Testis (tissue), 2 donors: ENCODE measurements at regions not wholly inside any gene's neighbourhood (a gene's known extent, or its start where the extent isn't known, plus 50 kb on each side); places are given as distances from the start of the nearest gene placed in this dataset.

ENCODE experiments used
- DNase-seq: peaks from one replicate; pipeline ENCODE4 v3.0.0-alpha.2; 2019
- H3K27ac ChIP-seq, 2 donors: fragments of 200-600 bp; sonication (generic); one replicate each; pipeline ENCODE4 v1.5.1; 2019
- H3K27me3 ChIP-seq: fragments of 200-600 bp; sonication (generic); one replicate; pipeline ENCODE4 v1.5.1; 2019
- H3K36me3 ChIP-seq: fragments of 200-600 bp; sonication (generic); one replicate; pipeline ENCODE4 v1.5.1; 2017; ENCODE audit warnings: low read depth; ENCODE audit errors: missing control alignments
- H3K4me1 ChIP-seq: fragments of 200-600 bp; sonication (generic); one replicate; pipeline ENCODE4 v1.5.1; 2019
- H3K4me3 ChIP-seq, 2 donors: fragments of 200-600 bp; sonication (generic); one replicate each; pipeline ENCODE4 v1.5.1; 2017 to 2019
- H3K9me3 ChIP-seq: fragments of 200-600 bp; sonication (generic); one replicate; pipeline ENCODE4 v1.5.1; 2017
- CTCF ChIP-seq, 3 experiments: fragments of 450-650 bp in 2 of 3; fragments of 200-600 bp in 1 of 3; sonication (generic) in 1 of 3; IDR thresholded peaks; one replicate each; pipeline ENCODE4 v1.5.1; 2016 to 2019; ENCODE audit warnings: antibody characterized with exemption in 3 of 3, mild to moderate bottlenecking in 2 of 3, moderate library complexity in 1 of 3
- POLR2A ChIP-seq: fragments of 450-650 bp; IDR thresholded peaks from one replicate; pipeline ENCODE4 v1.6.1; 2017; ENCODE audit warnings: antibody characterized with exemption, mild to moderate bottlenecking, moderate library complexity
- WGBS, 2 donors: methylation state at CpG; one replicate each; pipeline ENCODE4 v1.1.5; 2018; 5-methylcytosine and 5-hydroxymethylcytosine counted together
- intact Hi-C: fragments of 100-400 bp; cut with DNase I; formaldehyde crosslinking; loops from one replicate; pipeline ENCODE4 v1.15.1; 2023; ENCODE audit warnings: low total_unique reads

GRCh38 chr18:30486856-30487255 is 555.7 kb downstream of the DSC3 start:
- Histone ChIP-seq H3K9me3 (no peaks in the 10 kb centered on the region), H3K36me3 (no peaks in the 10 kb centered on the region), H3K27me3 (no peaks in the 10 kb centered on the region), H3K4me3 (no peak overlapping the region), H3K4me1 (no peaks in the 10 kb centered on the region), H3K27ac (no peak overlapping the region)
- intact Hi-C loops: no loop called here
- 69 to 72% methylated on average over 1 of the region's 1 CpG for WGBS, 2 donors
- no peak for DNase-seq
- TF ChIP-seq POLR2A (no peak), CTCF (IDR thresholded peaks at IDR 0.05) (no peak)

GRCh38 chr18:30485078-30485477 is 557.5 kb downstream of the DSC3 start:
- H3K27me3 ChIP-seq: no peaks in the 10 kb centered on the region
- H3K9me3 ChIP-seq: no peaks in the 10 kb centered on the region
- no peak for TF ChIP-seq POLR2A
- no peak for TF ChIP-seq CTCF (IDR thresholded peaks at IDR 0.05)
- no peak for DNase-seq
- H3K4me1 ChIP-seq: no peaks in the 10 kb centered on the region
- no peaks in the 10 kb centered on the region for H3K36me3 ChIP-seq
- 66 to 85% methylated on average over 2 of the region's 2 CpGs for WGBS, 2 donors
- H3K4me3 ChIP-seq: no peak overlapping the region
- intact Hi-C loops: no loop called here
- no peak overlapping the region for H3K27ac ChIP-seq

GRCh38 chr18:30481871-30482270 is 560.7 kb downstream of the DSC3 start:
- Histone ChIP-seq H3K9me3 (no peaks in the 10 kb centered on the region), H3K27ac (no peak overlapping the region), H3K36me3 (no peaks in the 10 kb centered on the region), H3K4me3 (no peak overlapping the region), H3K4me1 (no peaks in the 10 kb centered on the region), H3K27me3 (no peaks in the 10 kb centered on the region)
- intact Hi-C loops: no loop called here
- TF ChIP-seq POLR2A (no peak), CTCF (IDR thresholded peaks at IDR 0.05) (no peak)
- no peak for DNase-seq
- WGBS, 2 donors: 66 to 72% methylated on average over 8 of the region's 8 CpGs

- no peaks in the 10 kb centered on the region for H3K36me3 ChIP-seq
- WGBS, 2 donors: 55 to 63% methylated on average over 4 of the region's 4 CpGs
- intact Hi-C loops: no loop called here
- no peak overlapping the region for H3K4me3 ChIP-seq
- TF ChIP-seq POLR2A (no peak), CTCF (IDR thresholded peaks at IDR 0.05) (no peak)
- H3K4me1 ChIP-seq: no peaks in the 10 kb centered on the region
- no peak for DNase-seq
- H3K27me3 ChIP-seq: no peaks in the 10 kb centered on the region
- no peaks in the 10 kb centered on the region for H3K9me3 ChIP-seq
- H3K27ac ChIP-seq: no peak overlapping the region
Observed at GRCh38 chr18:30469091-30469490, 573.5 kb downstream of the DSC3 start.

- no peaks in the 10 kb centered on the region for H3K36me3 ChIP-seq
- H3K27ac ChIP-seq: no peak overlapping the region
- H3K9me3 ChIP-seq: no peaks in the 10 kb centered on the region
- intact Hi-C loops: no loop called here
- H3K4me1 ChIP-seq: no peaks in the 10 kb centered on the region
- 74 to 75% methylated on average over 3 of the region's 3 CpGs for WGBS, 2 donors
- no peak for DNase-seq
- H3K4me3 ChIP-seq: no peak overlapping the region
- TF ChIP-seq CTCF (IDR thresholded peaks at IDR 0.05): no peak
- TF ChIP-seq POLR2A: no peak
- H3K27me3 ChIP-seq: no peaks in the 10 kb centered on the region
Observed at GRCh38 chr18:30465096-30465495, 577.4 kb downstream of the DSC3 start.
